ENCODE measurements at regions not wholly inside any gene's neighbourhood (a gene's known extent, or its start where the extent isn't known, plus 50 kb on each side); places are given as distances from the start of the nearest gene placed in this dataset.

DNA sequence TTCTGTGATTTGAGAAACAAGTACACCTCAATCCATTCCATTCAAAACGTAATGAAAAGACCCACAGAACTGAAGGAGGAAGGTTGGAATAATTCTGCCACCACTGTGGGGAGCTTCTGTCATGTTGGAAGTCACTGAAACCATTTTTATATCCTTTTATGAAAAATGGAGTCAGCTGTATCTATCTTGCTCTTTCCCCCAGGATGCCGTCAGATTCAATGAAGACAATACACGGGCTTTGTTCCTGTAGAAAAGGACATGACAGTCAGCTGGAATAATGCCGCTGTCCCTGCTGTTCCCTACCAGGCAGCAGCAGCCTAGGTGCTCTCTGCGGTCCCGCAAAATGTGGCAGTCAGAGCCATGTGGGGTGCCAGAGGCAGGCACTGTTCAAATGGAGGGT, 52.5 kb upstream of the APCDD1 start:
- no peak for DNase-seq (ENCODE audit: low read depth in 4 of 4, low spot score in 3 of 4)

DNA sequence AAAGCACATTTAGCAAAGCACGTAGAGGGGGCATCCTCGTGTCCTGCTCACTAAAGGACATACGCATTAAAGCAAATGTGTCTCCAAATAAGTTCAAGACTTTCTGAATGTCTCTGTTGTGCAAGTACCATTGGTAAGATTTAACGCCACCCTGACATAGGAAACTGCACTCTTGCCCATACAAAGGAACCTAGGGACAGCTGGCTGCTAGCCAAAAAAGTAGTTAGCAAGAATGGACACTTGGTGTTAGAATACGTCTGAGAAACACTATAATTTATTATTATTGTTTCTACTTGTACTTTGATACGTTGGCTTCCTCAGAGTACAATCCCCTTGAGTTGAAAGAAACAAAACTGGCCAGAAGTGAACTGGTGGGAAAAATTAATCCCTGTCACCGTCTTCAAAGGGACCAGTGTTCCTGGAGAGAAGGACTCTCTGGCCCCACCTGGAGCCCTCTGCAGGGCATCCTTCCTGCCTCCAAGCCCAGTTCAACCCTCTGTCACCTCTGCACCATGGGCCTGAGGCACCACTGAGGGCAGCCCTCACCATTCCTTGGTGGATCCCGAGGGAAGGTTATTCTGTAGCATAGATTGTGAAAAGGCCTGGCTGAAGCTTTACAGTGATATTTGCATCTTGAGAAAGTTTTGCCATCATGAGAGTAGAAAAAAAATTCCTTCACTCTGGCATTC, 51.4 kb upstream of the APCDD1 start:
- DNase-seq (ENCODE audit: low read depth in 4 of 4, low spot score in 3 of 4), result no peak

DNA sequence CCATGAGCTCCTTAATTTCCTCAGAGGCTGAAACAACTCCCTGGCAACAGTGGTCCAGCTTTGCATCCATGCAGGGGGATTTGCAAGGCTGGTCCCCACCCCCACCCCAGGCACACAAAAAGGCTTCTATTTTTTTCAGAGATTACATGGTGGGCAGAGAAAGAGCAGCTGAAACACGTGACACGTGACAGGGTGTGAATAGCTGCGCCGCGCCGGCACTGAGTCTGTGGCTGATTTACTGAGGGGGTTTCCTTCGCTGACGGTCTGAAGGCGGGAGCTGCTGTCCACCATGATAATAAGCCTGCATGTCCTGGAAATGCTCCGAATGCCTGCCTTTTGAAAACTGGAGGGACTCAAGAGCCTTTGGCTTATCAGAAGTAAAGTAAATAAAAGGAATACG, 50.7 kb upstream of the APCDD1 start:
- no peak for DNase-seq (ENCODE audit: low read depth in 4 of 4, low spot score in 3 of 4)

DNA sequence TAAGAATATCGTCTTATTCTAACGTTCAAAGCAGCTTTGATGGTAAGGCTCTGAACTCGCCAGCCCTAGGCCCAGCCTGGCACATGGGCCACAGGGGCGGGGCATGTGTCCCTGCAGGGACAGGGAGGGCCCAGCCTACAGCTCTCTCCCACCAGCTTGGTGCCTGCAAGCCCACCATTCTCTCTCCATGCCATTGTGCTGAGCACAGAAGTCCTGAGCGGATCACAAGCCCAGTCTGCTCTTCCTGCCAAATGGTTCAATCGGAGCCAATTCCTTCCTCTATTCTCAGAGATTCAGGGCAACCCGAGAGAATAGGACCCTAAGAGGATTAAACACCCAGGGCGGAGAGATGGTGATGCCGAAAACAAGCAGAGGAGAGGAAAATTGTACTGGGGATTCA, 50.3 kb upstream of the APCDD1 start:
- no peak for DNase-seq (ENCODE audit: low read depth in 4 of 4, low spot score in 3 of 4)
